ENCODE measurements at regions not wholly inside any gene's neighbourhood (a gene's known extent, or its start where the extent isn't known, plus 50 kb on each side); places are given as distances from the start of the nearest gene placed in this dataset.

DNA sequence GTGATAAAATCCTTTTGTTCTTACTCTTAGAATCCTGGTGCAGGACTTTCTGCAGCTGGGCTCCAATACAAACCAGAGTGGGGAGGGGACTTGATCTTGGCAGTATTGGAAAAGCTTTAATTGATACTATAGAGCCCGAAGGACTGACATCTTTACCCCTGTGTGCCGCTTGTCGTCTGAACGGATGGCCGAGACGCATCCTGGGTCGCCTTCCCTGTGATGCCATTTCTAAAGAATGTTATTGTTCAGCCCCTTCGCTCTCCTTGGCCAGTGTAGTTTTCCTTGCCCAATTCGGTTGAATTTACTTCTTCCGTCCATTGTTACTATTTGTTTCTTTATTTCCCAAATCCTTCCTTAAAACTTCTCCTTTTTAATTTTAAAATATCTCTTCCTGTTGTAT lies 80.9 kb downstream of the CLDN34 start:
- DNase-seq = no peak

DNA sequence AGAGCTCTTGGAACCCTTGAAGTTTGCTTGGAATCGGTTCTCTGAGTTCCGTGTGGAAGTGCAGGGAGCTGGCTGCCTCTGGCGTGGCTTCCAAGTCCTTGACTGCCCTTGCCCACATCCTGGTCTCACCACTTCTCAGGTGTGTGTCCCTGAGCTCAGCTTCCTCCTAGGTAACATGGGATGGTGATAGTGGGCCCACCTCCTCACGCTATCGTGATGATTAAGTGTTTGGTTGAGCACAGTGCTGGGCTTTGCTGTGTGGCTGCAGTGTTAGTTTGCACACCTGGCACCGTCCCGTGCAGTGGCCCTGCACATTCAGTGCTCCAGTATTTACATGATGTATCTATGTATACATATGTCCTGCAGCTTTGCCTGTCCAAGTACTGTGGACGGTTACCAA lies 81.5 kb downstream of the CLDN34 start:
- no peak for DNase-seq

DNA sequence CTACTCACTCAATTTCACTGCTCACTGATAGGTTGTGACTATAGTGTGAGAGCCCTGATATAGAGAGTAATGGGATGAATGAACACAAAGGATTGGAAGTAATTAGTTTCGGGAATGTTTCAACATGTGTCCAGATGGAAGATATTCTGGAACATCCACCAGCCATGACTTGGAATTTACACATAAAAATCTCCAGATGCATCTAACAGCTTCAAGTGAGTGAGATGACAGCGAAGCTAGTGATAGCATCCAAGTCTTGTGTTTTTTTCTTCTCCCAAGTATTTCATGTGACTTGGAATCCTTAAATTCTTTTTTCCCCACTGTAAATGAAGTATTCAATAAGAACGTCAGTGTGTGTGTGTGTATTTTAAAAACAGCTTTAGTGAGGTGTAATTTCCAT lies 82.1 kb downstream of the CLDN34 start:
- no peak for DNase-seq

DNA sequence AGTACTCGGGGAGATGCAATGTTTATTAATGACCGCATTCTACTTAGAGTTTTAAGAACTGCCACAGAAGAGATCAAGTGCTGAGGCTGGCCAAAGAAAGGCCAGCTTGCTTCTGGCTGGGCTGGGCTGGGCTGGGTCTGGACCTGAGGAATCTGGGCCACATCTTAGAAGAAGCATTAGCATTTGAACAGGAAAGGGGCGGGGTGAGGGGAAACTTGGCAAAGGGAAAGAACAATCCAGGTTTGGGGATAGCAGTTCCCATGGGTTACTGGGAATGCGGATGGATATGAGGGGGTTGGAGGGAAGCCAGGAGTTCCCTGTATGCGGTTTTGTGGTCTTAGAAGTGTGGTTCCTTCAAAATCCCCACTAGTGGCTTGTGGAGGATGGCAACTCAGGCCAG lies 83.3 kb downstream of the CLDN34 start:
- peak; percentile 5 for DNase-seq

DNA sequence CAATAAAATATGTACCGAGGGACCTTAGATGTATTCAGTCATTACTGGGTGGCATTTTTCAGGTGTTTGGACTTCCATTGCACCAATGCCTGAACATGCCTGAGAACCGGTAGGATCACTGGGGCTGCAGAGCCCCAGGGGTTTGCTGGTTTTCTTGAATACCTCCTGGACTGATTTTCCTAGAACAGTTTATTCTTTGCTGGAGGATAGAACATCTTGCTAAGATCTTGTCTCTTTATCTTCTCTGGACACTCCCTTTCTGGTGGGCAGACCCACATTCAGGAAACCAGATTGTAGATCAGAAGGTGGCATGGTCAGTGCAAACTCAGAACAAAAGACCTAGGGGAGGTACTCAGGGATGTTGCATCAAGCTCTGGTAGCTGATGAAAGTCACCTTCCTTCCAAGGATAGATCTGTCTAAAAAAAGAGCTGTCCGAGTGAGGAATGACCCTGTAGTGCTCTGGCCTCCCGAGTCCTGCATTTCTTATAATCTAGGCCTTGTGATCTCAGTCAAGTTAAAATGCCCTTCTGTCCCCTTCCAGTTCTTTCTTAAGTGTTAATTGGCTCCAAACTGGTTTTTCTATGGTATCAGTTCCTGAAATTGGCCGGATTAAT lies 84.8 kb downstream of the CLDN34 start:
- DNase-seq = no peak

DNA sequence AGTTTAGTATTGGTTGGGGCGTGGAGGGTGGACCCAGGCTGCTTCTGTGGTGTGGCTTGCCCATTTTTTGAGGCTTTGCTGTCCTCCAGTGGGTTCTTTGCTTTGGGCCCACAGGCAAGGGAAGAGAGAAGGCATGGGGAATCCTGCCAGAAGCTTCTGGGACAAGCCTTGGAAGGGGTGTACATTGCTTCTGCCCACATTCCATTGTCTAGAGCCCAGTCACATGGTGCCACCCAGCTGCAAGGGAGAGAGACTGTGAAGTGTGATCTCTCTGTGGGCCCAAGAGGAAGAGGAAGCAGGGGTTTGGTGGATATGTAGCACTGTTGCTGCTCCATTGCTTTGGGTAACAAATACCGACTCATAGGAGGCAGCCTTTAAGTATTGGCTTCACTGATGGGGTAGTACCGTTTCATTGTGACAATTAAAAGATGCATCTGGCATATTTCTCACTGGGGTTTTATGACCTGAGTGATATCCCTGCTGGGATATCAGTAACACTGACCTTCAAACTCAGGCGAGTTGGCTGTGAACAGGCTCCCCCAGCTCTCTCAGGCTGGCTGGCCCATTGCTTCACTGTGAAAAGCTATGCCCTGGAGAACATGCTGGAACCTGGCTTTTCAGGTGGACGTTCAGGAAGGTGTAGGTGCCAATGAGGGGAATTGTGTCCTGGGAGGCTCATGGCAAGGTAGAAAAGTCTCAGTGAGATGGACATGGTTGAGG lies 85.9 kb downstream of the CLDN34 start:
- no peak for DNase-seq

DNA sequence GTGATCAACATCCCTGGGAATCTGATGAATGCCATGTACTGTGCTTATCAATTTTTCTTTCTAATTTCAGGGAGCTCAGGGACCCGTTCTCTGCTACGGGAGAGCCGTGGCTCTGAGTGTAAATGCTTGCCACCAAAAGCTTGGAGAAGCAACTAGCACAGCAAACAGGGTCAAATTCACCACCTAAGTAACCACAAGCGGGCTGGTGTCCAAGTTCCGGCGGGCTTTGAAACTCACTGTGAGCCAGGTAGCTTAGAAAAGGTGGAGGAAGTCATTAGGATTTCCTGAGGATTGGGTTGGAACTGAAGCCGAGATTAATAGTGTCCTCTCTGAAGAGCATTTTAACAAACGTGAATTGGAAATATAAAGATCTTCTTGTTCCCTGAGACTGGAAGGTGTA lies 87.2 kb downstream of the CLDN34 start:
- DNase-seq = peak; percentile 32

DNA sequence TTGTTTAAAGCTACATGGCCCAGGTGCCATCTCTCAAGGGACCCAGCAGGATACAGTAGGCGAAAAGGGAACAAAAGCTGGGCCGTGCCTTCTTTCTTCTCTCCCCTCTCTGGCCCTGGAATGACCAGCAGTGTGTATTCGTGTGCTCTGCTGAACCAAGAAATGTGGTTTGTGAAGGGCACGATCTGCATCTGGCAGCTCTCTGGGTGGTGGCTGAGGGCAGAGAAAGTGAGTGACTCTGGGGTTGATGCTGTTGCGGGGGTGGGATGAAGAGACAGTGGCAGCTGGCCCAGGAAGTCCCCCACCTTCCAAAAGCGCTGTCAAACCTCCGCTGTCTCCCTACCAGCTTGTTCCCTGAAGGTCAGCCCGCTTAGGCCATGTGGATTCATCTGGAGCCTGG lies 88.3 kb downstream of the CLDN34 start:
- no peak for DNase-seq

DNA sequence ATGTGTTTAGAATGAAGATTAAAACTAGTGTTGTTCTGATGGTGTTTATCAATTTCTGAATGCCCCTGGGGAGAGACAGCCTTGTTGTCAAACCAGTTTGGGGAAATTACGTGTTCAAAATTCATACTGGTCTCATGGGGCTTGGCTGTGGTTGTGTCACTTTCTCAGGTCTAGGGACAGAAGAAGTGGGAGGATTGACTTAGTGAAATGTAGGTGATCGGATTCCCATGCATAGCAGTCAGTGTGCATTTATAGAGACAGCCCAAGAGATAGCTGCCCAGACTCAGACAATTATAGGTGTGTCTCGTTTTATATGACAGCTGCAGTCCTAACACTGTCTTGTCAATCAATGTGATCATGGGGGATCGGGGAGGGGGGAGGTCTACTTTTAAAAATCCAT lies 94.4 kb upstream of the CLCN4 start:
- DNase-seq = no peak

DNA sequence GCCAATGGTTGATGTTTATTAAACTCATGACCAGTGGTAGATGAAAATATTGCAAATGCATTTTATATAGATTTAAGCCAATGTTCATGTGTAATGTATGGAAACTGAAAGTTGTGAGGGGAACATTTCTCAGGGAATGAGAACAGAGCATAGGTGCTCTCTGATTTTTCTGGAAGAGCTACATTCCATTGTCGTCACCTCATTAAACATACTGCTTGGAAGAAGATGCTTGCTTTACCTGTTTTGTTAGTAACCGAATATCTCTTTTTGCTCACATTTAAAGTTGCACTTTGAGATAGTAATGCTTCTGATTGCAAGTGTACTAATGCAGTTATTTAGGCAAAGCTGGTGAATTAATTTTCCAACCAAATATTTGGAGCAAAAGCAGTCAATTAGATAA lies 93.8 kb upstream of the CLCN4 start:
- DNase-seq = no peak

DNA sequence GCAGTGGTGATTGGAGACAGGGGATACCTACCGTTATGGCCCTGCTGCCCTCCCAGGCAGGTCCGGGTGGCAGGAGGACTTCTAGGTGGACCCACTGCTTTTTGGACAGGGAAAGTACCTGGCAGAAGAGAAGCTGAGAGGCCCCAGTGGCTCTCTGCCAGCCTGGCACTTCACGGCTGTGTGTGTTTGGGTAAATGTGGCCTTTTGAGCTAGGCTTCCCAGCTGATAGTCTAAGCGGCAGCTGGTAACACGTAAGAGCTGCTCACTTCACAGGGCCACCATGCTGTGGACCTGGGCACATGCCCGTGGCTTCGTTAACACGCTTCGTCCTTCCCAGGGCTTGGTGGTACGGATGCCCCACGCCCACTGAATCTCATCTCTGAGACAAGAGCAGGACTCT lies 92.0 kb upstream of the CLCN4 start:
- DNase-seq = peak; percentile 4

DNA sequence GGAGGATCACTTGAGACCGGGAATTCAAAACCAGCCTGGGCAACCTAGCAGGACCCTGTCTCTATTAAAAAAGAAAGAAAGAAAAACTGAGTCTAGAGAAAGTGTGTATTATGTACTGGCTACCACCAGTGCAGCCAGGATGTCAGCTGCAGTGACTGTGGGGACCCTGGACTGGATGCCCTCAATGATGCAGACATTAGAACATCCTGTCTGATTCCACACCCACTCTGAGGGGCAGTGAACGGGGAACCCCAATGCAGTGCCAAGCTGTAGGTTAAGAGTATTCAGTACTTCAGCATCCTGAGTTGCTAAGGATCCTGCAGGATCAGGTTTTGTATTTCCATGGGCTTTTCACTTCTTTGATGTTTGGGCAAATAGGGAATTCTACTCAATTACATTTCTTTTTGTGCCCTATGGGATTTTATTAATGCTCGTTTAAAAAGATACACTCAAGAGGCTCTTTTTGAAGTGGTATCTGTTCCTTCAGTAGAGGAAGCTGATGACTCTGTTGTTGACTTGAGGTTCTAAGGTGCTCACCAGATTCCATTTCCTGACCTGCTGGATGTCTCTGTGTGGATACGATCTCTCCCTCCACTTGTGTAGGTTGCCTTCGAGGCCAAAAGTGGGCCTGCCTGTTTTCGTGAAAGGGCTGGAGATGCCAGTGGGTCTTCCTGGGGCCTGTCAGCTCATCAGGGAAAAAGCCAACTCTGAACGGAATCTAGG lies 85.9 kb upstream of the CLCN4 start:
- no peak for DNase-seq

DNA sequence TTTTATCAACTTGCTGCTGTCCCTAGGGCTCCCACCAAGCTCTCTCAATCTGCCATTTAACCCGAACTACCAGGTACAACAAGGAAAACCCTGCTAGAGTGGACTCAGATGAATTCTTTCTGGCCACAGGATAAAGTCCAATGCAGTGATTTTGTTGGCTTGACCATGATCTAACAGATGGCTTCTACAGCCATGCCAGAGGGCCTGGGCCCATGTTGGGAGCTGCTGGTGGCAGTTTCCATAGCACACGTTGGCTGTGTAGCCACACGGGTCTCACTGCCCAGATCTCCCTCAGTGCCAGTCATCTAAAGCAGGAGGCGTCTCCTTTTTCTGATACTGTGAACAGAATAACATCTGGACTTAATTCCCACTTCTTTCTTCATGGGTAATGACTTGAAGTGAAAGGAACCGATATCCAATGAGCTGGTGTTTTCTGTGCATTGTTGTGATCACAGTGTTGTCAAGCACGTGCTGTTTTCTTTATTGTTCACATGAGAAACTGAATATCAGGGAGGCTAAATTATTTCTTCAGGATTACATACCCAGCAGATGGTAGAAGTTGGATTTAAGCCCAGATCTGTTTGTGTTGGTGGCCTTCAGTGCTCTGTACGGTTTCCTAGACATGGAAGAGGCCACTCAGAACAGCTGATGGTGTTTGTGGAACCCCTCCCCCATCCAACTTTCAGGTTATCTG lies 85.2 kb upstream of the CLCN4 start:
- peak; percentile 46 for DNase-seq

DNA sequence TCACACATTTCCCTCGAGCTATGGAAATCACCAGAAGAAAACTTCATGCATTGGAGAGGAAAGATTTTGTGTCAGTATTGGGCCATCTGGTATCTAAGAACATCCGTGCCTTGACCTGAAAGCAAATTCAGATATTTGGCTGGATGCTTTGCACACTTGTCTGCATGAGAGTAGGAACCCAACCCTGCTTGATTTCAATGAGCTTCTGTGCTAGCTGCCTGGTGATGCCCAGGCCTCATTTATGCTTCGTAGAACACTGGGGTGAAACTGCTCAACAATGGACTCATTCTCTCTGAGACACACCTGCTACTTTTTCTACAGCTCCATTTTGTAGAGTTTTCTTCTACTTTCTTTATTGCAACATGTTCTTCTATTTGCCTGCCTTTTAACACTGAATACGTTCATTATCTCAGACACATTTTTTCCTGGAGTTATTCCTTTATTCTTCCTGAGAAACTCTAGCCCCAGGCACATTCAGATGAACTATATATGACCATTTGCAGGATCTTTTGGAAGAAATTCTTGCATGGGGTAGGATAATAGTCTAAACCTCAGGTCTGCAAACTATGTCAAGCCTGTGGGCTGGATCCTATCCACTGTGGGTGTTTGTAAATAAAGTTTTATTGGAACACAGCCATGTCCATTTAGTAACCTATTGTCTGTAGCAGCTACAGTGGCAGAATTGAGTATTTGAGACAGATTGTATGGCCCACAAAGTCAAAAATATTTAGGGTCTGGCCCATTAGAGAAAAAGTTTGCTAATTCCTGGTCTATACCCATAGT lies 83.8 kb upstream of the CLCN4 start:
- no peak for DNase-seq

DNA sequence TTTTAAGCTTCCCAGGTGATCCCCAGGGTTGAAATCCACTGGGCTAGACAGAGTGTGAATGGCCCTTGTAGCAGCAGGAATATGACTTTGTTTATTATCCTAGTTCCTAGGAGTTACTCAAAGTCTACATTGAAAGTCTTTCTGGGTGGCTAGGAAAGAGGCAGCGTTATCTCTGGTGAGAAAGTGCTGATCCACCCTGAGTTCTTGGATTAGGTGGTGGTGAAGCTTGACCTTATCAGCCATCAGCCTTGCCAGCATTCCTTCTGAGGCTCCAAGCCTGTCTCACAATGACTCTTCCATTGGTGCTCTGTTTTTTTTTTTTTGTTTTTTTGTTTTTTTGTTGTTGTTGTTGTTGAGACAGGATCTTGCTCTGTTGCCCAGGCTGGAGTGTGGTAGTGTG lies 83.1 kb upstream of the CLCN4 start:
- DNase-seq = no peak

DNA sequence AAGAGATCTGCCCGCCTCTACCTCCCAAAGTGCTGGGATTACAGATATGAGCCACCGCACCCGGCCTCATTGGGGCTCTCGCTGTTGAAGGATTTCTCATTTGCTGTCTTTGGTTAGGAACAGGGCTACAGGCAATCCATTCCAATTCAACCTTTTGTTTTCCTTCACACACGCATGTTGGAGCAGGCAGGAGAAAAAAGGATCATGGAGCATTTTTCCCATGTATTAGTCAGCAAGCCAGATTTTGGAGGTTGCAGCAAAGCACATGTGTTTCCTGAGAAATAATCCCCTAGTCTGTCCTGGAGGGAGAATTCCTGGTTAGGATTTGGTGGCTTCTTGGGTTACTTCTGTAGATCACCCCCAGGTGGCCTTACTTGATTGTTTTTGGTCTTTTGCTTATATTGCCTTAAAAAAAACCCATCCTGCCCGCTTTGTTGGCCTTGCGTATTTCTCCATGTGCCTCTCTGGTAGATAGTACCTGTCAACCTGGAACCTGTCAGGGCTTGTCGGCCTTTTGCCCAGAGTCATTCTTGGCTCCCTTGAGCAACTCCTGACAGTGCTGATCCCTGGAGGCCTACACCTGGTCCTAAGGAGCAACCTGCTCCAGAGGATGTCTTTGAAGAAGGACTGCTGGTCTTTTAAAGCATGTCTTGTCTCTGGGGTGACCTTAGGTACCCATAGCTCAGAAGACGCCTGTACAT lies 82.4 kb upstream of the CLCN4 start:
- DNase-seq = no peak

DNA sequence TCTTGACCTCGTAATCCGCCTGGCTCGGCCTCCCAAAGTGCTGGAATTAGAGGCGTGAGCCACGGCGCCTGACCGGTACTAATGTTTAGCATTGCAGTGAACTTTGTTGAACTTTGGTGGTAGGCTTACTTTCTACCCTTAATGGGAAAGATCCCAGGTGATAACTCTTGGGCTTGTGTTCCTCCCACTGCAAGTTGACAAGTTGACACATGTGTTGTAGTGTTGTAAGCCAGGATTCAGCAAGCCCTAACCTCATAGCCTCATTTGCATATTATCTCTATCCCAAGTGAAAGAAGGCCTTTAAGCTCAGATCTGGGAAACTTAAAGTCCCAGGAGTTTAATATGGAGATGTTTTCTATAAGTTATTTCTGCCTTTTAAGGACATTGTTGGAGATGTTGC lies 80.0 kb upstream of the CLCN4 start:
- DNase-seq = no peak

DNA sequence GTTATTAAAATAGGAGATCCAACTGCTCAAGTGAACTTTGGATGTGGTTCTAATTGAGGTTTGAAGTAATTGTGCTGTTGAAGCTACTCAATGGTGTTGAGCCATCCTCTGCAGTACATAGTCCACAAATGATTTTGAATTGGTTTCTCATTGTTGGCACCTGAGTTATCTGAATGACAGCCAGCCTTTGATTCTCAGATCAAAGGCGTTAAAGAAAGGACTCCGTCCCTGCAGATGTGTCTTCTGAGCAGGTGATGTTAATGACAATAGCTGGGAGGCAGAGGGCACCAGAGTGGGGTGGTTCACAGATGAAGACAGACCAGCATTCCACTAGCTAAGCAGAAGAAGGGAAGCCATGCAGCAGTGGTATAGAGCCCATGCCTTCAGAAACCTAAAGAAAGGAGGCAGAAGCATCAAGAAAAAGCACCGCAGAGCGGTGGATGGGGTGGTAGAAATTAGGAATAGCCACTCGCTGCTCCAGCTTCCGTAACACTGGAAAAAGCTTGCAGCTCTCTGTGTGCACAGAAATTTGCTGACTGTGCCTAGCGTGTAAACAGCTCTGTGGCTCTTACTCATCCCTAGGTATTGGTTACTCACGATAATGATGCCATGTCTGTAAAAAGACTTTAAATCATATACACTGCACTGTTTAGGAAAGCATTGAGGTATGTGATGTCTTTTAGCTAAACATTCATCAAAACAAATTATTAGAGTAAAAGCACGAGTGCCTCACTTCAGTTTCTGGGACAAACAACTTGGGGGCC lies 79.2 kb upstream of the CLCN4 start:
- DNase-seq = no peak

DNA sequence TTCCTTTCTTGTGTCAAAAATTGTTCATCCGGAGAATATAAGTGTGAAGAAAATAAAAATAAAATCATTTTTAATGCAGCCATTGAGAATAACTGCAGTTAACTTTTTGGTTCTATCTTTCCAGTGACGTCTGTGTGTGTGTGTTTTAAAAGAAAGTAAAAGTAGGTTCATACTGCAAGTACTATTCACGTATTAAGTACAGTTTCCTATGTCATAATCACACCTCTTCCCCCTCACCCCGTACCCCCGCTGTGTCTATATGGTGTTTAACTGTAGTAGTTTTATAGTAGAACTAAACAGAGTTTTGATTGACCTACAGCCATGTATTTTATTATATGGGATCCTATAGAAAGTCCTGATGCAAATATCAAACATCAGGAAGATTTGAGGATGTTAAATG lies 78.5 kb upstream of the CLCN4 start:
- DNase-seq = no peak

DNA sequence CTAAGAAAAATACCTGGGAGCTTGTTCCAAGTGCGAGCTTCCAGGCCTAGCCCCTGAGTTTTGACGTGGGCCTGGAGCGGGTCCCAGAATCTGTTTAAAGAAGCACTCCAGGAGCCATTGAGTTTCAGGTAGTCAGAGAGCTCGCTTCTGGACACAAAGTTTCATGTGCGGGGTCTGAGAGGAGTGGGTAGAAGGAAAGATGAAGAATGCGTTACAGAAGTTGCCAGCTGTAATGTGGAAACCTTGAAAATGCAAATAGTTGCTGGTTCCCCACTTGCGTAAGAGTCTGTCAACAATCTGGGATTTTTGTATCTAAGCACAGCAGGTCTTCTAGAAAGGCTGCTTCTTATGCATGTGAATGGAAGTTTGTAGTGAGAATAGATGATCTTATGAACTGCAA lies 77.5 kb upstream of the CLCN4 start:
- no peak for DNase-seq

DNA sequence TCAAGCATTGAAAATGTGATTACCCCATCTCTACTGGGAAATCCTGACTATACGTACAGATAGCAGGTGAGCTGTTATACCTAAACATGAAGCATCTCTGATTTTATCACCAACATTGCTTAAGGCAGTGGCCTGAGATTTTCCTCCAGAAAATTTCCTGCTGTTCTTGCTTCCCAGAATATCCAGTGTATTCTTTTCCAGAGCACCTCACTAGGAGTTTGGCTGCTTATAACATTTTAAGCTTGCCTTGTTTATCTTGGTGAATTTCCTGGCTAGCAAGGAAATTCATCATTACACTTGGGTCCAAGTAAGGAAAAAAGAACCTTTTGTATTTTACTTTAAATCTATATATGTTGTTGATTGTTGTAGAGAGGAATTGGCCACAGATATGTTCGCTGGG lies 73.0 kb upstream of the CLCN4 start:
- DNase-seq = no peak

DNA sequence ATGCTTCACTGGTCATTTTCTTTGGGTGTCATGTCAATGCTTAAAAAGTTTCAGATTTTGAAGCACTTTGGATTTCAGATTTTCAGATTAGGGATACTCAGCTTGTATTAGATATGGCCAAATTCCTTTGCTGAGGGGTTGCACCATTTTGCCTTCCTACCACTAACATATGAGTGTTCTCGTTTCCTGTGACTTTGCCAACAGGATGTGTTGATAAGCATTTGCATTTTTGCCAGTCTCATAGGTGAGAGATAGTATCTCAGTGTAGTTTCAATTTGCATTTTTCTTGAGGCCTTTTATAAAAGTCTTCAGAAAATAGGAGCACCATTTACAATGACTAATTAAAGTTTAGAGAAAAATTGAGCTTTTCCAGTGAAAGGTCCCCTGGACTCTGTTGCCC lies 71.6 kb upstream of the CLCN4 start:
- no peak for DNase-seq

All from NCI-H2029 treated with DMSO at 0.1 percent for 48 hours (cell line).